ENCODE measurements at regions not wholly inside any gene's neighbourhood (a gene's known extent, or its start where the extent isn't known, plus 50 kb on each side); places are given as distances from the start of the nearest gene placed in this dataset.
A peak's percentile ranks its signal among the peaks of the same experiment; 100 is the strongest.

DNA sequence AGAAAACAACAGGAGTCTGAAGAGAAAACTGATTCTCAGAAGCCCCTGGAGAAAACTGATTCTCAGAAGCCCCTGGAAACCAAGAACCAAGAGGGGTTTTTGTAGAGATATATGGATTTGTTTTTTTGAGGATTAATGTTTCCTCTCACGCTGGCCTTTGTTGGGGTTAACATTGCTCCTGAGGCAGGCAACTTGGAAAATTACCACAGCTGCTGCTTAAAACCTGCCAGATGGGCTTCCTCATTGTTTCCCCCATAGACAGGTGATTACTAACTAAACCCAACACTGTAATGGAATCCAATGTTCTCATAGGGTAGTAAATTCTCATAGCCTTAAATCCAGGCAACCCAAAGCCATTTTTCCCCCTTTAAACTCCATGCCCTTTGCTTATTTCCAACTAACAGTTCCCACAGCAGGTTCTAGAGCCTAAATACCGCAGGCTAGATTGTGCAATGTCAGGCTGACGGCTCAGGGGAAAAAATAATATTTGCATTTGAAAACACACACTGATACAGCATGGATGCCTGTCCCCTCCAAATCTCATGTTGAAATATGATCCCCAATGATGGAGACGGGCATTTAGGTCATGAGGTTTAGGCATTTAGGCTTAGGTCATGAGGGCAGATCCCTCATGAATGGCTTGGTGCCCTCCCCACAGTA is 272.3 kb upstream of the PKDCC start:
- DNase-seq (ENCODE audit: low spot score in 2 of 2), result no peak
- FAIRE-seq, result no peak

DNA sequence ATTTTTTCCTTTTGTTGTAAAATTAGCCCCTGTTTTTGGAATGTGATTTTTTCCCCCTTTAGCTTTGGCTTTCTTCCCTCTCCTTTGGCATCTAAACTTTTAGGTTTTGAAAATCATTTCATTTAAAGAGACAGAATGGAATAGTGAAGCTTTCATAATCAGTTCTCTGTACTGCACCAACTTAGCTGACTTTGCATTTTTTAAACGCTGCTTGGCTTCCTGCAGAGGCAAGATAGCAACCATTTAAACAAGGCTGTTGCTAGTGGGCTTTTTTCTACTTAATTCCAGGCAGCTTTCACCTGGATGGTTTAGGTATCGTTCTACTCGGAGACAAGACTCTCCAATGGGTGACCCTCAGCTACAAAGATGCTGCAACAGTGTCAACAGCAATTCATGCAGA is 267.9 kb upstream of the PKDCC start:
- FAIRE-seq (no peak), DNase-seq (ENCODE audit: low spot score in 2 of 2) (no peak)

DNA sequence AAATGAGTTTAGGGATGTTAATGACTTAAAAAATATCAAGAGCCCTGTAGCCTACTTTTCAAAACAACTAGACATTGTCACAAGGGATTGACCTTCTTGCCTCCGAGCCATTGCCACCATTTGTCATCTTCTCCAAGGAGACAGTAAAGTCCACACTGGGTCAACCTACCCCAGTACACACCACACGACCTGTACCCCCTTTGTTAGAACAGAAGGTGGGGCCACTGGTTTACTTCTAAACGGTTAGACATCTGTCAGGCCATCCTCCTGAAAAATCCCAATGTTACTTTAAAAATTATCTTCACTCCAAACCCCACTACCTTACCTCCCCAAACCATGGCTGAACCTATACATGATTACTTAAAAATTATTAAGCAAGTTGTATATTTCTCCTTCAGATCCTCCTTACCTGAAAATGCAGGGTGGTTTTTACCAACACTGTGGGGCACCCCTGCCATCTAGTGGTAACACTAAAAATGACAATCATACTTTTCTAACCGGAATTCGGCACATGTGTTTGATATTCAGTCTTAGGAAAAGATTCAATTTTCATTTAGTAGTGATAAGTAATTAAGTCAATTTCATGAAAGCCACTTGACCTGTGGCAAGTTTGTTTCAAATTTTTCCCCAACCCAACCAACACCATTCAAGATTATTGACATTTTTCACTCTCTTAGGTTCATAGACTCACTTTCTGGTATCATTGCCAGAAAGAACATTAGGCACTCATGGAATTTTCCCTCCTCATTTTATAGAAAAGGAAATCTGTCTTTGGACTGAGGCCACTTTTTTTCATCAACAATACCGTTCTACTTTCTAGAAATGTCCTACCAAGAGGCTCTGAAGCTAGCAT is 265.3 kb upstream of the PKDCC start:
- peak; percentile 80 for FAIRE-seq
- DNase-seq (ENCODE audit: low spot score in 2 of 2), result peak in 1 of 2 donors; percentile 18

DNA sequence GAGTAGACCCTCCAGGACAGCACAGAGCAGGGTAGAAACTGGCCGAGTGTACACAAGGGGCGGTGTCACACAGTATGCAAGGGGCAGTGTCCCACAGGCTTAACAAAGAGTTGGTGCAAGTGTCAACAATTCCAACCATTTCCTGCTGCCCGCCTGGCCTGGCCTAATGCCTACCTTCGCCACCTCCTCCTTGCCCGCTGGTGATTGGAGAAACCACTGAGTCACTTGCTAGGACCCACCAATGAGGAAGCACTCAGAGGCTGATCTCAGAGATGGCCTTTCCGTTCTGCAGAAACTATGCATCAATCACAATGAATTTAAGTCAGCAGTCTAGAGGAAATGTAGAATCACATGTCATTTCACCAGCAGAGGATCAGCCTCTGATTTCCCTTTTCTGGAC is 263.3 kb upstream of the PKDCC start:
- FAIRE-seq (no peak), DNase-seq (ENCODE audit: low spot score in 2 of 2) (no peak)

DNA sequence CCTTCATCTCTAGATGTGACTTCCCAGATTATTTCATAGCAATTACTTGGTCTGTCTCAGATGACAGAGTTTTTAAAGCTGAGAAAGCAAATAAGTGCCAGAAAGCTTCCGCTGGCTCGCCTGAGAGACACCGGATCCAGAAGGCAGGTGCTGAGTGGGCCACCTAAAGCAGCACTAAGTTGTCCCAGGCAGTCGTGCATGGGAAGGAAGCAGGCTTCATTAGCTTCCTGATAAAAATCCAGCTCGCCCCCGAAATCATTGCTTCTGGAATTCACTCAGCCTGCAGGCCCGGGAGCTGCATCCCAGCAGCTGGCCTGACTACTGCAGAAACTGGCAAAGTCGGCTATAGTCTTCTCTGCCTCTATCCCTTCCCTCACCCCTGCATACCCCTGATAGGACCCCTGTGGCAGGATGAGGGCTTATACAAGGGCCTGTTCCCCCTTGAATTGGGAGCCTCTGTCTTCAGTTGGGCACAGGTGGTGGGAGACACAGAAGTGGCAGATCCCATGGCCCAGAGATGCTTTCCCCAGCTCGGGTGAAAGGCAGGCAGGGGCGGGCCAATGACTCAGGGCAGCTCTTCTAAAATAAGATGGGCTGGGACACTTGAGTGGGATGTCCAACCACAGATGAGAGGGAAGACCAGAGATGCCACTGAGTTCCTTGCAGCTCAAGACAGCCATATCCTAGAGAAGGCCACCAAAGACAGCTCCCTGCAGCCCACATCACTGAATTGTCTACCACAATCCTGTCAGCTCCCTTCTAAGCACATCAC is 262.4 kb upstream of the PKDCC start:
- DNase-seq (ENCODE audit: low spot score in 2 of 2), result no peak
- no peak for FAIRE-seq

DNA sequence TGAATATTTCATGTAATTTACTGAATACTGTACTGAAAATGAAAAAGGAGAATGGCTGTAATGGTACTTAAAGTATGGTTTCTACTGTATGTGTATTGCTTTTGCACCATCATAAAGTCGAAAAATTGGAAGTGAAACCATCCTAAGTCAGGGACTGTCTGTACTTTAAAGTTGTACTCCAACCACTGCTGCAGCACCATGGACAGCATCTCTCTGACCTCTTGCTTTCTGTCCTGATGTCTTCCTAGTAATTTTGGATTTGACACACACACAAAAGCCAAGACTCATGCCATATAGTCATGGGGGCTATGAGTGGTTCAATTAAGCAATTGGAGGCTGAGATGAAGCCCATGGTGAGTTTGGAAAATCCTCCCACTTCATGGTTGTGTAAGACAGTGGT is 256.3 kb upstream of the PKDCC start:
- no peak for DNase-seq (ENCODE audit: low spot score in 2 of 2)

DNA sequence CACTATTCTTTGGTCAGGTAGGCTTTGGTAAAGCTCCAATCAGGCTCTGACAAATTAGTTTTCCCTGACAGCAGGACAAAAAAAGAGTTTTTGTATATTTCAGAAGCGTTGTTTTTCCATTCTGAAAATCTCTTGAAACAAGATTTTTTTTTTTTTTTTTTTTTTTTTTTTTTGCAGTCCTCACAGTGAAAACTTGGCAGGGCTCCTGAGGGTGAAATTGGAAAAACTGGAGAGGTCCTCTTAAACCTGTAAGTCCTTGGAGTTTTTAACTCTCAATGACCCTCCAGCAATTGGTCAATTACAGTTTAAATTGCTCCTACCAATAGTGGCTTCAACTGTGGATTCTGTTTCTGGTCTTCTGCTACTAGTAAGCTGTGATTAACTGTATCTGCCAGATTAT is 244.5 kb upstream of the PKDCC start:
- DNase-seq (ENCODE audit: low spot score in 2 of 2) (no peak), FAIRE-seq (no peak)

More for the DNA sequence above, 256.3 kb upstream of the PKDCC start:
- FAIRE-seq, result no peak

DNA sequence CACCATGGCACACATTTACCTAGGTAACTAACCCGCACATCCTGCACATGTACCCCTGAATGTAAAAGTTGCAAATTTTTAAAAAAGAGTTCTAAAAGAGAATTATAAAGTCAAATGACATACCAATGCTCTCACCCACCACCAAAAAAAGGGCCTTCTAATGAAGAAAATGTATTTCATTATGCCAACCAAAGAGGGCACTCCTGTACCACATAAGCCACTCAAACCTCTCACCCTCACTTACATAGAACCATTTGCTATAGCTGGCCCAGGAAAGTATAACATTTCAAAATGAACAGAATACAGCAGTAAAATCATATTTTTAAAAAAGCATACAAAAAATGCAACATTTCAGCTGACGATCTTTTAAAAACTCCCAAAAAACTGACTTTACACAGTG is 241.5 kb upstream of the PKDCC start:
- no peak for FAIRE-seq
- DNase-seq (ENCODE audit: low spot score in 2 of 2), result no peak

DNA sequence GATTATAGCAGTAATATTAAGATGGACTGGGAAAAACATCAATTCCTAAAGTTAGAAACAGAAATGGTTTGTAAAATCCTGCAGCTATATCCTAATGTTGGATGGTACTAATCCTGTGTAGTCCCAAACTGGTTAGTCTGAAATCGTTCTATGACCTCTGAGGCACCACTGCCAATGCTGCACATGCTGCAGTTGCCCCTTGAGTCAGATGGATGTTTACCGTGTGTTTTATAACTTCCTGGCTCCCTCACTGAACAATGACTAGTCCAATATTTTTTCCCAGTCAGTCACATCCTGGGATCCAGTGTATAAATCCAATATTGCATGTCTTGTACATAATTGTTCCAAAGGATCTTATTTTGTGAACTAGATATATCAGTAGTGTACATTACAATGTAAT is 226.7 kb upstream of the PKDCC start:
- DNase-seq (ENCODE audit: low spot score in 2 of 2) (no peak), FAIRE-seq (no peak)

DNA sequence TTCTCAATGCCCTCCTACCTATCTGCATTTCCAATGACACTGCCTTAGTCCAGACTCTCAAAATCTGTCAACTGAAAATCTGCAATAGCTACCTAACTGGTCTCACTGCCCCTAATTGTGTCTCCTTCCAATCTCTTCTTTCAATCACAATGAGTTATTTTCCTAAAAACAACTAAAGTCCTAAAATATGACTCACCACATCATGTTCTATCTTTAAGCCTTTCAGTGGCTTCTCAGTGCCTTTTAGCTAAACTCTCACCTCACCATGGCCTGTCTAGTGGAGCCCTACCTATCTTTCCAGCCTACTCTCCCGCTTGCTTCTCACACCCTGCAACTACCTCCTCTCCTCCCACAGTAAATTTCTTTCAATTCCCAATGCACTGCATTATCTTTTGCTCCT is 220.9 kb upstream of the PKDCC start:
- FAIRE-seq (no peak), DNase-seq (ENCODE audit: low spot score in 2 of 2) (no peak)

DNA sequence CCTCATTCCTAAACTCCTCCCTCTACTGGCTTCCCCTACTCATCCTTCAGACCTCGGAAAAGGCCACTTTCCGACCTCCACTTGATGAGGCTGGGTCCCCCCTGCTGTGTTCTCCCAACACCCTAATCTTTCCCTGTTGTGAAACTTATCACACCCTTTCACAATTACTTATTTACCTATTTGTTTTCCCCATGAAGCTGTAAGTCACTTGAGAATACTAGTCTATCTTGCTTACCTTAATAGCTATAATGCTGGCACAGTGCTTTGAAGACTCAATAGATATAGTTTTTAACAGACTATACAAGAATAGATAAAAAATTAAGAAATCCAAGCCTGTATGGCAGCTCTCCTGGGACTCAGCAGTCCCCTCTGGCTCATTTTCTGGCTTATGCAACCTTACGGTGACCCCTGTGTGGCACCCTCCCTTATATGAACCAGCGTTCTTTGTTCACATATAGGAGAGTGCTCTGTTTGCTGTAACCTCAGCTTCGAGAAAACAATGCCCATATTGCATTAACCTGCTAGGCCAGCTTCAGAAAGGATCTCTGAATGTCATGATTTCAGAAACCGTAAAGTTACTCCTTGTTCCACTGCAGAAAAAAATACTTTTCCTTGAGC is 220.4 kb upstream of the PKDCC start:
- no peak for DNase-seq (ENCODE audit: low spot score in 2 of 2)
- FAIRE-seq, result no peak

DNA sequence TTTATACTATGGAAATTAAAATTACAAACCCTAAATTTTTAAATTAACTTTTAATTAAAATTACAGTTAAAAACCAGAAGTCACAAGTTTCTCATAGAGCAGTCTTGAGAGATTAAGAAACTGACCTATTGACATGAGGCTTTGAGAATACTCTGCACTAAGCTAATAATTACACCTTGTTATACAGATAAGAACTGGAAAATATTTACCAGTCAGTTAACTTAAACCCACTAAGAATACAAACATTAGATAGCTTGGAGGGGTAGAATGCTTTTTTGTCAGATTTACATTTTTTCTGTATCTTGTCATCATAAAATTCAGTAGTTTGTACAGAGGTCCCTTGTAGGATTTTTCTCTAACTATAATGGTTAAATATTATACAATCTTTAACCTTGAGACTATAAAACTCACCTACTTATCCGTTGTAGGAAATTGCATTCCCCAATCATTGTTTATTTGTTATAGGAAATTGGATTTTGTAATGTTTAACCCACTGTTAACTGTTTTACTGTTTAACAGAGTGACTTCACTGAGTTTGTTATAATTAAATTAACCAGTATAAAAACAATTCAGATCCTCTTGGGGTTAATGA is 219.7 kb upstream of the PKDCC start:
- FAIRE-seq, result no peak

DNA sequence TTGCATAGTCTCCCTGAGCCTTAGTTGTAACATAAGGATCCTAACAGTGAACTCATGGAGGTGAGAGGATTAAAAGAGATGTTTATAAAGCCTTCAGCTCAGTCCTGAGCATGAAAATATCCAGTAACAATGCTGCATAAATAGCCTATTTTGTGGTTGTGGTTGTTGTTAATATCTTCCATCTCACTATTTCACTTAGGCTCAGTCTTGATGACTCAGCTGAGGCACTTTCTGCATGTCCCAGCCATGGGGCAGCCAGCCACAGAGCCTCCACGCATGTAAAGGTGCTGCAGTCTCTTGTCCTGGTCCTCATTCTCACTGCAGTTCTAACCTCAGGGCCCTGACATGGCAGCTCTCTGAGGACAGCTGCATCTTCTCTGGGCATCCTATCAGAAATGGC is 218.8 kb upstream of the PKDCC start:
- DNase-seq (ENCODE audit: low spot score in 2 of 2) (no peak), FAIRE-seq (no peak)

More for the DNA sequence above, 219.7 kb upstream of the PKDCC start:
- DNase-seq (ENCODE audit: low spot score in 2 of 2), result no peak

DNA sequence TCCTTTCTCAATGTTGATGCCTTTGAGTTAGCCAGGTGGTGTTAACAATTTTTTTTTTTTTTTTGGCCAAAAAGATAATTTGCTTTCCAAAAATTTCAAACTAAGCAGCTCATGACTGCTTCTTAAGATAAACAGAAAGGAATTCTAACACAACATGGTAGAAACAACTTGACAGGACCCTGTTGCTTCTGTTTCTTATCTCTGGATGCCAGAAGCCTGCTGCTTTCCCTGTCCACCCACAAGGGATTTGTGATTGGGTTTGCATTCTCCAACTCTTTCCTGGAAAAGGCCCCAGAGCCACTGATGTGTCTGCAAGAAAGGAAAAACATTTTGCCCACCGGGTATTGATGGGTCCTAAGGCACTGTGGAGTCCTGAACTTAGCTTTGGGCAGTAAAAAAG is 217.2 kb upstream of the PKDCC start:
- FAIRE-seq, result no peak

DNA sequence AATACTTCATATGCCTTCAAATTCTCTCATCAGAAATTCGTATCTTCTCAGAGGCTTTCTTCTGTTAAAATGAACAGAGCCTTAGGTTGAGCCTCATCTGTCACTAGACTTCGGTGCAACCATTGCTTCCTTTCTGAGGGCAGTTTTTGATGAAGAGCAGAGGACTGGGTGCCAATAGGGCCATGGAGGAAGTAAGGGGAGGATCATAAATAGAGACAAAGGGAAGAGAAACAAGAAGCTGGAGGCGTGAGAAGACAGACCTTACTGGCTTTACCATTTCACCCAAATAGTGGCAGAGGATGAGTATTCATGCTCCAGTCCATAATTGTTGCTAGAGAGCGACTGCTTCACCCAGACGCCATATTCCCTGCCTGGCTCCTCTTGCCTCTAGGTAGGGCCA is 215.6 kb upstream of the PKDCC start:
- FAIRE-seq (no peak), DNase-seq (ENCODE audit: low spot score in 2 of 2) (no peak)

More for the DNA sequence above, 217.2 kb upstream of the PKDCC start:
- DNase-seq (ENCODE audit: low spot score in 2 of 2), result no peak

DNA sequence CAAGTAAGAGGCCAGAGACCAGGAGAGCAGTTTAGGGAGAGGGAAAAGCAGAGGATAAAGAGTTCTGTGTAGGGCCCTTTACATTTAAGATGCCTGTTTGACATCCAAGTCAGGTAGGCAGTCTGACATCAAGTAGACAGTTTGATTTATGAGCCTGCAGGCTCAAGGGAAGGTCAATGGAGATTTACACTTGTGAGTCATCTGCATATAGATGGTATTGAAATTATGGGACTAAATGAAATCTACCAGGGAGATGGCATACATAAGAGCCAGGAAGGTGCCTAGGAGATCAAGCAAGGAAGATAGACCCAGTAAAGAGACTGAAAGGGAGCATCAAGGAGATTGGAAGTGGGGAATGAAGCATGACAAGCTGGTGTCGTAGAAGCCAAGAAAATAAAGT is 212.4 kb upstream of the PKDCC start:
- DNase-seq (ENCODE audit: low spot score in 2 of 2), result no peak
- no peak for FAIRE-seq

DNA sequence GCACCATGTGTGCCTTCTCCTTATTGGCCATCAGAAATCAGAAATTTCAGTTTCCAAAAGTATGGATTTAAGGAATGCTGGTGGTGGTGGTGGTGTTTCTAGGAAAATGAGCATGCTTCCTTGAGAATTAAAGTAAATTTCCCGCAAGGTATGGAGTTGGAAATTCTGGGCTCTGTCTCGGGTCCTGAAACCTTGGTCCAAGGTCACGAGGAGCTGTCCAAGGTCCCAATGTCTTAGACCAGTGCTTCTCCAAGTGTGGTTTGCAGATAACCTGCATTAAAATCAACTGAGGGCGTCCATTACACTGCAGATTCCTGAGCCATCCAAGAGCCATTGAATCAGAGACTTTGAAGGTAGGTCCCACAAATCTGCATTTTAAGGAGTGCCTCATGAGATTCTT is 210.9 kb upstream of the PKDCC start:
- DNase-seq (ENCODE audit: low spot score in 2 of 2) (no peak), FAIRE-seq (no peak)

DNA sequence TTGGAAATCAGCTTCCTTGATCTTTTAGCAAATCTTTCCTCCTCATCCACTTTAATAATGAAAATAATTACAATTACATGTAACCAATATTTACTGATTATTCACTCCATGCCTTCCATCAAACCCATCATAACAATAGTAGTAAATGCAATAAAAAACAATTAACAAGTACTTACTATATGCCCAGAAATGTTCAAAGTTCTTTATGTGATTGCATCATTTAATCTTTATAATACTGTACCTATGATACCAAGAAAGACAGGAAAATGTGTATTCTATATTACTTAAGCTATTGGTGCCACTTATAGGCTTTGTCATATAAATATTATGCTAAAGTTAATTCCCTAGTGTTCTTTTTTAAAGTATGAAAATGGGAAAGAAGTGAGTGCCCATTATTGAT is 210.2 kb upstream of the PKDCC start:
- FAIRE-seq, result no peak

DNA sequence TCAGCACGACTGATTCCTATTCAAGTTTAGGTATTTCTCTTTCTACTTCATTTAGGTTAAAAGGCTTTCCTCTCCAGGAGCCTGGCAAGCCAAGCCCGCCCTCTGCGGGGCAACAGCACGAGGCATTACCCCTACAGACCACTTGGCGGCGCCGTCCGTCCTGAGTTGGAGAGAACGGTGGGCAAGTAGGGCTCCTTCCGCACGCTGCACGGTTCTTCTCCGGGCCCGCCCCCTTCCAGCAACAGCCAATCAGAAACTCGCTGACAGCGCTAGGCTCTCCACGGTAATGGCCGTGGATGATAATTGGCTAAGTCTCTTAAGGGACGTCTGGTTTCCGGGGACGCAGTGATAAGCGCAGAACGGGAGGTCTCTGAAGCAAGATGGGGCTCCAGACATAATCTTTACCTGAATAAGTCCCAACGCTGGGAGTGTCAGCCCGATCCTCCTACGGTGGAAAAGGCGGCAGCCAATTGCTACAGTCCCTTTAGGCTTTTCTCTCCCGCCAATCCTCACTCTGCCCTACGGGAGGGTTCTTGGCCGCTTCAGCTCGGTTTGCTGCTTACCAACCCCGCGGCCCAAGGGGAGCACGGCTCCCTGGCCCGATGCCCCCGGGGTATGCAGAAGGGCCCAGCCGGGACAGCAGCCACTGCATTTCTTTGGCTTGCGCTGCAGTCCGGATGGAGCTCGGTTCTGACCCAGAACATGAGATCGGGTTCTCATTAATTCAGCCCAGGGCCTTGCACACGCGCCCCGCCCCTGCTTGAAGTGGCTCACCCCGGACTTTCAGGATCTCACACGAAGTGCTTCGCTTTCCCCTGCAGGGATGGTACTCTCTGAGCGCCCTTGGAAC is 206.9 kb upstream of the PKDCC start:
- DNase-seq (ENCODE audit: low spot score in 2 of 2), result peak; percentile 68 to 85
- FAIRE-seq, result peak; percentile 82

More for the DNA sequence above, 210.2 kb upstream of the PKDCC start:
- no peak for DNase-seq (ENCODE audit: low spot score in 2 of 2)

DNA sequence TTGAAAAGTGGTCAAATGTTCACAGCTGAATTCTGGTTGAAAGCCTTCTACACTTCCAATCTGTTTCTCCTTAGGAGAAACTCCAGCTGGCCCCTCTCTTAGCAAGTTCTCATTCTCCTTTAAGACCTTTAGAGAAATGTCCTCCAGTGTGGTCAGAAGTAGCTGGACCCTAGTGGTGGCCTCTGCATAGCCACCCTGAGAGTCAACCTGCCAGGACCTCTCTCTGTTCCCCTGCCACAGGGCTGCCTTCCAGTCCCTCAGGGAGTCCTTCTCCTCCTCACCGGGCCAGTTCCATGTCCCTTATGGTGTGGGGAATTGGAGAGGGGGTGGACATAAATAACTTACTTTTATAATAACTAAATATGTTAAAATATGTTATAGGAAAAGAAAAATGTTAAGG is 200.9 kb upstream of the PKDCC start:
- FAIRE-seq (no peak), DNase-seq (ENCODE audit: low spot score in 2 of 2) (no peak)
